ENCODE measurements at regions not wholly inside any gene's neighbourhood (a gene's known extent, or its start where the extent isn't known, plus 50 kb on each side); places are given as distances from the start of the nearest gene placed in this dataset.

- no peak for TF ChIP-seq POLR2A (IDR thresholded peaks at IDR 0.05)
- TF ChIP-seq CTCF (IDR thresholded peaks at IDR 0.05) = no peak
Observed at GRCh38 chr13:107242138-107242537, 674.2 kb upstream of the ARGLU1 start.
